Activated naive CD4-positive, alpha-beta T cell treated with anti-CD3 and anti-CD28 coated beads, Interleukin-2, amount 50 U/mL, for 72 hours (primary cell): ENCODE measurements at regions not wholly inside any gene's neighbourhood (a gene's known extent, or its start where the extent isn't known, plus 50 kb on each side); places are given as distances from the start of the nearest gene placed in this dataset.
"Not testable (repeated sequence)": the region's sequence is repeated elsewhere in the genome, so short reads cannot be mapped to it uniquely, and the experiment has no call there.

Experiments
- ATAC-seq, 2 donors: fragments of 150-1000 bp; cut with Tn5 transposase; 2 replicates each; pipeline ENCODE4 v1.10.0; 2021; ENCODE audit warnings: mild to moderate bottlenecking in 2 of 2, moderate library complexity in 2 of 2
- DNase-seq, 2 donors: peaks; one replicate each; pipeline ENCODE4 v3.0.0; 2021 to 2022; ENCODE audit warnings: low spot score in 2 of 2
- H3K27ac Mint-ChIP-seq, 2 donors: one replicate each; pipeline ENCODE4 v1.8.0; 2022; ENCODE audit warnings: mild to moderate bottlenecking in 2 of 2, mixed read lengths in 2 of 2
- H3K36me3 Mint-ChIP-seq, 2 donors: one replicate each; pipeline ENCODE4 v1.8.0; 2022; ENCODE audit warnings: mixed read lengths in 2 of 2
- H3K9me3 Mint-ChIP-seq, 2 donors: one replicate each; pipeline ENCODE4 v1.8.0; 2022; ENCODE audit warnings: mixed read lengths in 2 of 2

- Mint-ChIP-seq H3K36me3 (no peaks in the 10 kb centered on the region), H3K9me3 (peaks cover 3 to 6% of the 10 kb centered on the region in 2 donors), H3K27ac (no peak overlapping the region)
- ATAC-seq (no peak), DNase-seq (no peak)
Measured at GRCh38 chr13:54750521-54750920, 1721.9 kb downstream of the OLFM4 start.

GRCh38 chr13:54758795-54759194, 1730.2 kb downstream of the OLFM4 start:
- peaks cover 22 to 24% of the 10 kb centered on the region in 2 donors for H3K9me3 Mint-ChIP-seq
- ATAC-seq (no peak), DNase-seq (no peak)
- no peak overlapping the region for H3K27ac Mint-ChIP-seq
- H3K36me3 Mint-ChIP-seq, result no peaks in the 10 kb centered on the region

- no peaks in the 10 kb centered on the region for H3K36me3 Mint-ChIP-seq
- peaks cover 21 to 29% of the 10 kb centered on the region in 2 donors for H3K9me3 Mint-ChIP-seq
- DNase-seq (no peak), ATAC-seq (no peak)
- H3K27ac Mint-ChIP-seq, result no peak overlapping the region
Measured at GRCh38 chr13:54768214-54768613, 1739.6 kb downstream of the OLFM4 start.

GRCh38 chr13:54775501-54776191, 1747.0 kb downstream of the OLFM4 start:
- Mint-ChIP-seq H3K9me3 (peaks cover 7 to 28% of the 10 kb centered on the region in 2 donors), H3K27ac (no peak overlapping the region), H3K36me3 (peaks cover 0 to 4% of the 10 kb centered on the region in 2 donors)
- no peak for ATAC-seq
- DNase-seq, result no peak

GRCh38 chr13:54787754-54788153, 1759.1 kb downstream of the OLFM4 start:
- ATAC-seq (no peak), DNase-seq (no peak)
- Mint-ChIP-seq H3K27ac (no peak overlapping the region), H3K9me3 (peaks cover 6 to 16% of the 10 kb centered on the region in 2 donors), H3K36me3 (peaks cover 0 to 4% of the 10 kb centered on the region in 2 donors)

- no peak for DNase-seq
- peaks cover 8 to 16% of the 10 kb centered on the region in 2 donors for H3K9me3 Mint-ChIP-seq
- ATAC-seq, result no peak
- peaks cover 0 to 4% of the 10 kb centered on the region in 2 donors for H3K36me3 Mint-ChIP-seq
- H3K27ac Mint-ChIP-seq, result no peak overlapping the region
Measured at GRCh38 chr13:54799621-54800226, 1771.1 kb downstream of the OLFM4 start.

- ATAC-seq (no peak), DNase-seq (no peak)
- H3K27ac Mint-ChIP-seq, result no peak overlapping the region
- H3K9me3 Mint-ChIP-seq, result peaks cover 17 to 23% of the 10 kb centered on the region in 2 donors
- H3K36me3 Mint-ChIP-seq, result peaks cover 0 to 4% of the 10 kb centered on the region in 2 donors
Measured at GRCh38 chr13:54802226-54802625, 1773.6 kb downstream of the OLFM4 start.

GRCh38 chr13:54805743-54806142, 1777.1 kb downstream of the OLFM4 start:
- H3K36me3 Mint-ChIP-seq, result peaks cover 0 to 4% of the 10 kb centered on the region in 2 donors
- no peak overlapping the region for H3K27ac Mint-ChIP-seq
- DNase-seq (no peak), ATAC-seq (no peak)
- H3K9me3 Mint-ChIP-seq, result peaks cover 25 to 26% of the 10 kb centered on the region in 2 donors

GRCh38 chr13:54821938-54822470, 1793.4 kb downstream of the OLFM4 start:
- H3K36me3 Mint-ChIP-seq, result peaks cover 6 to 30% of the 10 kb centered on the region in 2 donors
- H3K9me3 Mint-ChIP-seq, result peaks cover 24 to 27% of the 10 kb centered on the region in 2 donors
- not testable (repeated sequence) for H3K27ac Mint-ChIP-seq, DNase-seq, ATAC-seq

GRCh38 chr13:54829391-54830068, 1800.9 kb downstream of the OLFM4 start:
- ATAC-seq, DNase-seq, H3K36me3 Mint-ChIP-seq, H3K27ac Mint-ChIP-seq: not testable (repeated sequence)
- H3K9me3 Mint-ChIP-seq, result peaks cover 25 to 28% of the 10 kb centered on the region in 2 donors

GRCh38 chr13:54836273-54836672, 1807.7 kb downstream of the OLFM4 start:
- Mint-ChIP-seq H3K36me3 (no peaks in the 10 kb centered on the region), H3K9me3 (peaks cover 10 to 12% of the 10 kb centered on the region in 2 donors), H3K27ac (no peak overlapping the region)
- DNase-seq (no peak), ATAC-seq (no peak)

GRCh38 chr13:54841682-54842081, 1813.1 kb downstream of the OLFM4 start:
- H3K9me3 Mint-ChIP-seq, result peaks cover 0 to 5% of the 10 kb centered on the region in 2 donors

GRCh38 chr13:54845351-54845965, 1816.8 kb downstream of the OLFM4 start:
- Mint-ChIP-seq H3K9me3 (peaks cover 4 to 11% of the 10 kb centered on the region in 2 donors), H3K36me3 (no peaks in the 10 kb centered on the region), H3K27ac (no peak overlapping the region)
- no peak for ATAC-seq
- no peak for DNase-seq

More at GRCh38 chr13:54841682-54842081, 1813.1 kb downstream of the OLFM4 start:
- ATAC-seq, result no peak
- Mint-ChIP-seq H3K27ac (no peak overlapping the region), H3K36me3 (no peaks in the 10 kb centered on the region)
- DNase-seq, result no peak

GRCh38 chr13:54852831-54853230, 1824.2 kb downstream of the OLFM4 start:
- ATAC-seq, result no peak
- no peak for DNase-seq
- H3K27ac Mint-ChIP-seq, result no peak overlapping the region

GRCh38 chr13:54859827-54860226, 1831.2 kb downstream of the OLFM4 start:
- Mint-ChIP-seq H3K27ac (no peak overlapping the region), H3K36me3 (no peaks in the 10 kb centered on the region), H3K9me3 (peaks cover 11 to 20% of the 10 kb centered on the region in 2 donors)
- ATAC-seq, result no peak
- no peak for DNase-seq

More at GRCh38 chr13:54852831-54853230, 1824.2 kb downstream of the OLFM4 start:
- Mint-ChIP-seq H3K9me3 (peaks cover 9 to 17% of the 10 kb centered on the region in 2 donors), H3K36me3 (no peaks in the 10 kb centered on the region)

- Mint-ChIP-seq H3K9me3 (peaks cover 3 to 8% of the 10 kb centered on the region in 2 donors), H3K36me3 (no peaks in the 10 kb centered on the region), H3K27ac (no peak overlapping the region)
- ATAC-seq (no peak), DNase-seq (no peak)
Measured at GRCh38 chr13:54875111-54875510, 1846.5 kb downstream of the OLFM4 start.
